ENCODE measurements at regions not wholly inside any gene's neighbourhood (a gene's known extent, or its start where the extent isn't known, plus 50 kb on each side); places are given as distances from the start of the nearest gene placed in this dataset.

GRCh38 chr5:173744551-173744950, 128.1 kb upstream of the BOD1 start:
- no peak for DNase-seq

- no peak for DNase-seq
These were observed 128.7 kb upstream of the BOD1 start for GRCh38 chr5:173745123-173745522.

GRCh38 chr5:173745557-173745956, 129.1 kb upstream of the BOD1 start:
- no peak for DNase-seq

GRCh38 chr5:173746047-173746646, 129.7 kb upstream of the BOD1 start:
- no peak for DNase-seq

GRCh38 chr5:173747876-173748275, 131.4 kb upstream of the BOD1 start:
- no peak for DNase-seq

GRCh38 chr5:173750538-173751265, 134.3 kb upstream of the BOD1 start:
- no peak for DNase-seq

- DNase-seq, result no peak
These were observed 134.8 kb upstream of the BOD1 start for GRCh38 chr5:173751266-173751600.

GRCh38 chr5:173752653-173753052, 135.5 kb upstream of the CPEB4 start:
- DNase-seq, result no peak

GRCh38 chr5:173753307-173754168, 134.6 kb upstream of the CPEB4 start:
- DNase-seq, result peak; percentile 43

GRCh38 chr5:173755319-173755718, 132.8 kb upstream of the CPEB4 start:
- DNase-seq, result no peak

GRCh38 chr5:173757403-173758209, 130.5 kb upstream of the CPEB4 start:
- DNase-seq, result no peak

- DNase-seq, result no peak
These were observed 129.5 kb upstream of the CPEB4 start for GRCh38 chr5:173758676-173759075.

GRCh38 chr5:173759691-173760090, 128.5 kb upstream of the CPEB4 start:
- DNase-seq, result no peak

GRCh38 chr5:173760461-173761177, 127.5 kb upstream of the CPEB4 start:
- DNase-seq, result no peak

GRCh38 chr5:173761178-173761513, 127.0 kb upstream of the CPEB4 start:
- no peak for DNase-seq

- DNase-seq, result no peak
These were observed 126.1 kb upstream of the CPEB4 start for GRCh38 chr5:173762045-173762444.

- no peak for DNase-seq
These were observed 125.2 kb upstream of the CPEB4 start for GRCh38 chr5:173762930-173763329.

- no peak for DNase-seq
These were observed 124.7 kb upstream of the CPEB4 start for GRCh38 chr5:173763410-173763809.

GRCh38 chr5:173764332-173765028, 123.7 kb upstream of the CPEB4 start:
- DNase-seq, result no peak

- DNase-seq, result no peak
These were observed 123.0 kb upstream of the CPEB4 start for GRCh38 chr5:173765029-173765644.

- DNase-seq, result no peak
These were observed 122.5 kb upstream of the CPEB4 start for GRCh38 chr5:173765661-173766060.

Data from NCI-H2107 (cell line).